H1 (cell line): ENCODE measurements at regions not wholly inside any gene's neighbourhood (a gene's known extent, or its start where the extent isn't known, plus 50 kb on each side); places are given as distances from the start of the nearest gene placed in this dataset.

Experiments
- EGR1 ChIP-seq: IDR thresholded peaks from 2 replicates; pipeline ENCODE4 v1.6.1; 2011; ENCODE audit warnings: low read depth, low read length, borderline replicate concordance
- EZH2 ChIP-seq: fragments of 200-600 bp; sonication (generic); IDR thresholded peaks from 2 replicates; pipeline ENCODE4 v1.7.1; 2012; ENCODE audit warnings: low read depth, mild to moderate bottlenecking, moderate library complexity, low read length, inconsistent platforms; ENCODE audit not compliant: severe bottlenecking
- JUN ChIP-seq: IDR thresholded peaks from 2 replicates; pipeline ENCODE4 v1.6.1; 2011; ENCODE audit warnings: low read depth, mild to moderate bottlenecking, improper control_type of control experiment, low read length
- PHF8 ChIP-seq: fragments of 200-600 bp; sonication (generic); conservative IDR thresholded peaks from 2 replicates; pipeline ENCODE4 v1.7.1; 2012; ENCODE audit warnings: low read depth, mild to moderate bottlenecking, inconsistent platforms, low read length, moderate library complexity
- SIN3A ChIP-seq, 2 experiments: IDR thresholded peaks in 1 of 2; conservative IDR thresholded peaks in 1 of 2; 2 replicates each; pipeline ENCODE4 v1.6.1; 2011 to 2012; ENCODE audit warnings: low read length in 2 of 2, improper control_type of control experiment in 1 of 2, low read depth in 1 of 2, mild to moderate bottlenecking in 1 of 2
- TF ChIP-seq, protein P1 (sequence below): IDR thresholded peaks from 2 replicates; pipeline ENCODE4 v1.6.1; 2012; ENCODE audit warnings: inconsistent platforms

DNA sequence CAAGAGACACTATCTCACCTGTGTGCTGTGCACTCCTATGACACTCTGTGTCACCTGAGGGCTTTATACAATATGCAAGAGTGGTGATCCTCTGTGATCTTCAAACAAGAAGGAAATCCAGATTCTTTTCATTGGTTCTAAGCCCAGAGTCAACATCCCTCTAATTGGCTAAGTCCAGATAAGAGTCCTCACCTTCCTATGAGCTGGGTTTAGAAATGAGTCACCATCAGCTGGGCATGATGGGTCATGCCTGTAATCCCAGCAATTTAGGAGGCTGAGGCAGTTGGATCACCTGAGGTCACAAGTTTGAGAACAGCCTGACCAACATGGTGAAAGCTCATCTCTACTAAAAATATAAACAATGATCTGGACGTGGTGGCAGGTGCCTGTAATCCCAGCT is 144.4 kb downstream of the ZNF675 start (continued):
- TF ChIP-seq, protein P1, sequence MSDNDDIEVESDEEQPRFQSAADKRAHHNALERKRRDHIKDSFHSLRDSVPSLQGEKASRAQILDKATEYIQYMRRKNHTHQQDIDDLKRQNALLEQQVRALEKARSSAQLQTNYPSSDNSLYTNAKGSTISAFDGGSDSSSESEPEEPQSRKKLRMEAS: no peak
- TF ChIP-seq EGR1 (no peak), JUN (no peak), EZH2 (no peak), PHF8 (no peak), SIN3A (conservative IDR thresholded peaks at IDR 0.05 in 1 of 2, IDR thresholded peaks at IDR 0.05 in 1 of 2; ENCODE audit: low read depth in 1 of 2, low read length in 2 of 2) (no peak)
- TF ChIP-seq, all 59 proteins: peak for 0
